Progenitor cell of endocrine pancreas (in vitro differentiated cells): ENCODE measurements at regions not wholly inside any gene's neighbourhood (a gene's known extent, or its start where the extent isn't known, plus 50 kb on each side); places are given as distances from the start of the nearest gene placed in this dataset.

Experiments used
- DNase-seq: peaks from one replicate; pipeline ENCODE4 v3.0.0; 2021; ENCODE audit warnings: low spot score; ENCODE audit not compliant: unreplicated experiment
- H3K27ac Mint-ChIP-seq: 2 replicates; pipeline ENCODE4 v1.8.0; 2021; ENCODE audit warnings: mild to moderate bottlenecking, moderate library complexity, mixed read lengths
- H3K27me3 Mint-ChIP-seq: 2 replicates; pipeline ENCODE4 v1.8.0; 2021; ENCODE audit warnings: mixed read lengths
- H3K36me3 Mint-ChIP-seq: 2 replicates; pipeline ENCODE4 v1.8.0; 2022; ENCODE audit warnings: mixed read lengths; ENCODE audit not compliant: insufficient read depth
- H3K4me1 Mint-ChIP-seq: 2 replicates; pipeline ENCODE4 v1.8.0; 2021; ENCODE audit warnings: low read depth, mixed read lengths
- H3K4me3 Mint-ChIP-seq: 2 replicates; pipeline ENCODE4 v1.8.0; 2021; ENCODE audit warnings: low read depth, mild to moderate bottlenecking, moderate library complexity, mixed read lengths
- H3K9me3 Mint-ChIP-seq: 2 replicates; pipeline ENCODE4 v1.8.0; 2021; ENCODE audit warnings: low read depth, mixed read lengths
- TF ChIP-seq, protein P1 (sequence below): fragments of 200-600 bp; sonication (generic); IDR thresholded peaks from one replicate; pipeline ENCODE4 v1.5.0; 2021; ENCODE audit warnings: antibody characterized with exemption, mild to moderate bottlenecking; ENCODE audit not compliant: unreplicated experiment

DNA sequence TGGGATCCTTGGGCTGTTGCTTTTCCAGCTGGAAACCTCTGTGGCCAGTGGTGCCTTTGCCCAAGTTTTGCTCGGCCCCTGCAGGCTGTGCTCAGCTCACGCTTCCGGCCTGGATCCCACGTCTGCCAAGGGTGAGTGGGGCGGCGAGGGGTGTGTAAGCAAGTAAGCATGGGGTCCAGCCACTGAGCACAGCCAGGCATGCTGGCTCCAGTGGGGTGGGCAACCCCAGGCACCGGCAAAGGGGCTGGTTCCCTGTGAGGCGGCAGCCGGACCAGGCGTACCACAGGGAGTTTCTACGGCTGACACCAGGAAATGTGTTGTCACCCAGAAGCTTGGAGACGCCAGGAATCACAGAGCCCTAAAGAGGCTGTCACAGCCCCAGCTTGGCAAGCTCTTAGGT lies 393.4 kb upstream of the CCDC196 start:
- TF ChIP-seq, protein P1, sequence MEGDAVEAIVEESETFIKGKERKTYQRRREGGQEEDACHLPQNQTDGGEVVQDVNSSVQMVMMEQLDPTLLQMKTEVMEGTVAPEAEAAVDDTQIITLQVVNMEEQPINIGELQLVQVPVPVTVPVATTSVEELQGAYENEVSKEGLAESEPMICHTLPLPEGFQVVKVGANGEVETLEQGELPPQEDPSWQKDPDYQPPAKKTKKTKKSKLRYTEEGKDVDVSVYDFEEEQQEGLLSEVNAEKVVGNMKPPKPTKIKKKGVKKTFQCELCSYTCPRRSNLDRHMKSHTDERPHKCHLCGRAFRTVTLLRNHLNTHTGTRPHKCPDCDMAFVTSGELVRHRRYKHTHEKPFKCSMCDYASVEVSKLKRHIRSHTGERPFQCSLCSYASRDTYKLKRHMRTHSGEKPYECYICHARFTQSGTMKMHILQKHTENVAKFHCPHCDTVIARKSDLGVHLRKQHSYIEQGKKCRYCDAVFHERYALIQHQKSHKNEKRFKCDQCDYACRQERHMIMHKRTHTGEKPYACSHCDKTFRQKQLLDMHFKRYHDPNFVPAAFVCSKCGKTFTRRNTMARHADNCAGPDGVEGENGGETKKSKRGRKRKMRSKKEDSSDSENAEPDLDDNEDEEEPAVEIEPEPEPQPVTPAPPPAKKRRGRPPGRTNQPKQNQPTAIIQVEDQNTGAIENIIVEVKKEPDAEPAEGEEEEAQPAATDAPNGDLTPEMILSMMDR, result no peak
- no peak overlapping the region for H3K4me3 Mint-ChIP-seq
- peaks cover 8% of the 10 kb centered on the region for H3K27me3 Mint-ChIP-seq
- H3K36me3 Mint-ChIP-seq, result no peaks in the 10 kb centered on the region
- DNase-seq, result no peak
- H3K27ac Mint-ChIP-seq, result no peak overlapping the region
- no peaks in the 10 kb centered on the region for H3K9me3 Mint-ChIP-seq
- no peaks in the 10 kb centered on the region for H3K4me1 Mint-ChIP-seq

DNA sequence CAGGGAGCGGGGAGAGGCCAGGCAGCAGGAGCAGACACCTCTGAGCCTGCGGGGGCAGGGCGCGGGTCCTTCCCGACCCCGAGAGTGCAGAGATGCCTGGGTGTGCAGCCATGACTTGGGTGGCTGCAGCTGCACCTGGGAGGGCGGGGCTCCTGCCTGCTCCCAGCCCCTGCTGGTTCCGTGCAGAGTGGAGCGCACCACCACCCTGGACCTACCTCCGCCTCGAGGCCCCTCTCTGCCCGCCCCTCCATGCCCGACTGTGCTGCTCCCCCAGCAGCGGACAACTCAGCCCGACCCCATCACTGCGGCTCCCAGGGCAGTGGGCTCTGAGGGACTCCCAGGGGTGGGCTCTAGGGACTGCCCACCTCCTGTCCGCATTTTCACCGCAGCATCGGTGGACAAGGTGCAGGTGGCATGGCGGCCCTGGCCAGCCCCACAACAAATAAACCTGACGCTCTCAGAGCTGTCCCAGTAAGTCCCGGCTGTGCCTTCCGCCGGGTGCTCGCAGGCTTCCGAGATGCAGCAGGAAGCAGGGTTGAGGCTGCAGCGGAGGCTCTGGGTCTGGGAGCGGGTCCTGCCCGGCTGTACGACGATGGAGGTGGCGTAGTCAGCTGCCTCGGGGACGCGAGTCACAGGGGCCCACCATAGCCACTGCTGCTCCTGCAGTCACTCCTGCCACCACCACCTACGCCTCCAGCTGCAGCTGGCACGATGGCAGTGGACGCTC lies 392.0 kb upstream of the CCDC196 start:
- TF ChIP-seq, protein P1, result no peak
- Mint-ChIP-seq H3K4me3 (no peak overlapping the region), H3K27ac (no peak overlapping the region), H3K4me1 (no peaks in the 10 kb centered on the region), H3K9me3 (no peaks in the 10 kb centered on the region), H3K27me3 (peaks cover 15% of the 10 kb centered on the region), H3K36me3 (no peaks in the 10 kb centered on the region)
- DNase-seq, result no peak

DNA sequence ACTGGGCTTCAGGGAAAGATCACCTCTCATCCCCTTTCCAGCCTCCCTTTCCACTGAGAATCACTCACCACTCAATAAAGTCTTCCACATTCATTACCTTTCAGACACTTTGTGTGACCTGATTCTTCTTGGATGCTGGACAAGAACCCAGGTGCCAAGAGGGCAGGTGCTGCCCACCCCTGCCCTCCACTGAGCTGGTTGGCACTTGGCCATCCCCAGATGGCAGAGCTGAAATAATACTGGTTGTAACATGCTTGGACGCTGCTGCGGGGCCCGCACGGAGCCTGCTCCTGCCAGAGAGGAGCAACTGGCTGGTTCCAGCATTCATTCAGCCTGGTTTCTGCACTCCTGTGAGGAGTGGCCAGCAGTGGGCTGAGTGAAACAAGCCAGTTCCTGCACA lies 386.7 kb upstream of the CCDC196 start:
- H3K4me3 Mint-ChIP-seq, result no peak overlapping the region
- no peak for DNase-seq
- no peaks in the 10 kb centered on the region for H3K4me1 Mint-ChIP-seq
- H3K36me3 Mint-ChIP-seq, result no peaks in the 10 kb centered on the region
- no peaks in the 10 kb centered on the region for H3K9me3 Mint-ChIP-seq
- peaks cover 27% of the 10 kb centered on the region for H3K27me3 Mint-ChIP-seq
- TF ChIP-seq, protein P1, result no peak
- no peak overlapping the region for H3K27ac Mint-ChIP-seq

DNA sequence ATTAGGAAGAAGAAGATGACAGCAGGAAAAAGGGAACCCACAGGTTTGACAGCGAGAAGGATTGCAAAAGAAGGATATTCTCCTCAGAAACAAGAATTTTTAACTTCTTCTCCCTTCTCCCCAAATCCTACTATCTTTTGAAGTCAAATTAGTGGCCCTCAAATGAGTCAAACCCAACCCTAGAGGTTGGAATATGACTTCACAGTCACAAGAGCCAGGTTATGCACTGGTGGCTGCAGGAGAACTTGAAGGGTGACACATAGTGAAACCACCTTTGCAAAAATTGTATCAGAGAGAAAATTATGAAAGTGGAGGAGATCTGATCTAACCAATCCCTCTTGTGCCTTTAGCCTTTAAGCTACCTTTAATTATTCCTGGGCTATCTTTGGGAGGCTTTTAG lies 386.2 kb upstream of the CCDC196 start:
- H3K9me3 Mint-ChIP-seq, result no peaks in the 10 kb centered on the region
- H3K4me1 Mint-ChIP-seq, result no peaks in the 10 kb centered on the region
- DNase-seq, result no peak
- no peak overlapping the region for H3K4me3 Mint-ChIP-seq
- no peaks in the 10 kb centered on the region for H3K36me3 Mint-ChIP-seq
- H3K27me3 Mint-ChIP-seq, result peaks cover 27% of the 10 kb centered on the region
- TF ChIP-seq, protein P1, result no peak
- H3K27ac Mint-ChIP-seq, result no peak overlapping the region

DNA sequence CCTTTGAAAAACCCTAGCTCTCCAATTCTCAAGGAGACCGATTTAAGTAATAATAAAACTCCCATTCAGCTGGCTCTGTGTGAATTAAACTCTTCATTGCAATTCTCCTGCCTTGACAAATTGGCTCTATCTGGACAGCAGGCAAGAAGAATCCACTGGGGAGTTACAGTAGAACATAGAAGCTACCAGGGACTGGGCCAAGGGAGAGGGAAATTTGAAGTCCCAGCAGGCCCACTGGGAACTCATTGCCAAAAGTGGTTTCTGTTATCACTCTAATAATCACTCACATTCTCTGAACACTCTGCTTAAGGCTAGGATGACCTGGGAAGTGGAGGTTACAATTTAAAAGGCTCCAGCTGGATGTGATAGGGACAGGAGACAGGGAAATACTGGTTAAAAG lies 384.5 kb upstream of the CCDC196 start:
- H3K27me3 Mint-ChIP-seq, result peaks cover 32% of the 10 kb centered on the region
- TF ChIP-seq, protein P1, result no peak
- no peak overlapping the region for H3K4me3 Mint-ChIP-seq
- DNase-seq, result no peak
- no peaks in the 10 kb centered on the region for H3K9me3 Mint-ChIP-seq
- H3K4me1 Mint-ChIP-seq, result peaks cover 1% of the 10 kb centered on the region
- H3K27ac Mint-ChIP-seq, result no peak overlapping the region
- H3K36me3 Mint-ChIP-seq, result no peaks in the 10 kb centered on the region
